Inferior parietal cortex (tissue), 1 donor: ENCODE measurements at regions not wholly inside any gene's neighbourhood (a gene's known extent, or its start where the extent isn't known, plus 50 kb on each side); places are given as distances from the start of the nearest gene placed in this dataset.
"Not testable (repeated sequence)": the region's sequence is repeated elsewhere in the genome, so short reads cannot be mapped to it uniquely, and the experiment has no call there.

Experiments
- DNase-seq: peaks from one replicate; pipeline ENCODE4 v3.0.0-alpha.2; 2016; ENCODE audit errors: extremely low spot score

GRCh38 chr2:18987016-18987415 is 371.4 kb downstream of the OSR1 start:
- no peak for DNase-seq

- DNase-seq, result no peak
Observed at GRCh38 chr2:18986046-18986445, 372.4 kb downstream of the OSR1 start.

- no peak for DNase-seq
Observed at GRCh38 chr2:18980786-18981430, 377.5 kb downstream of the OSR1 start.

- DNase-seq, result no peak
Observed at GRCh38 chr2:18980104-18980785, 378.2 kb downstream of the OSR1 start.

GRCh38 chr2:18977409-18977808 is 381.0 kb downstream of the OSR1 start:
- DNase-seq, result no peak

GRCh38 chr2:18976168-18976961 is 382.1 kb downstream of the OSR1 start:
- DNase-seq, result no peak

GRCh38 chr2:18975506-18976167 is 382.8 kb downstream of the OSR1 start:
- no peak for DNase-seq

GRCh38 chr2:18971628-18972027 is 382.3 kb upstream of the NT5C1B start:
- no peak for DNase-seq

GRCh38 chr2:18971069-18971378 is 381.7 kb upstream of the NT5C1B start:
- no peak for DNase-seq

GRCh38 chr2:18966131-18966530 is 376.8 kb upstream of the NT5C1B start:
- no peak for DNase-seq

GRCh38 chr2:18963739-18964256 is 374.4 kb upstream of the NT5C1B start:
- not testable (repeated sequence) for DNase-seq

- no peak for DNase-seq
Observed at GRCh38 chr2:18961991-18962421, 372.6 kb upstream of the NT5C1B start.

- no peak for DNase-seq
Observed at GRCh38 chr2:18959952-18960717, 370.8 kb upstream of the NT5C1B start.

GRCh38 chr2:18959200-18959599 is 369.8 kb upstream of the NT5C1B start:
- no peak for DNase-seq

- no peak for DNase-seq
Observed at GRCh38 chr2:18957909-18958308, 368.5 kb upstream of the NT5C1B start.

- no peak for DNase-seq
Observed at GRCh38 chr2:18950361-18950851, 361.0 kb upstream of the NT5C1B start.

- DNase-seq, result no peak
Observed at GRCh38 chr2:18949871-18950270, 360.5 kb upstream of the NT5C1B start.

GRCh38 chr2:18940184-18940583 is 350.8 kb upstream of the NT5C1B start:
- no peak for DNase-seq

- DNase-seq, result not testable (repeated sequence)
Observed at GRCh38 chr2:18939740-18940139, 350.4 kb upstream of the NT5C1B start.

- no peak for DNase-seq
Observed at GRCh38 chr2:18934886-18935285, 345.5 kb upstream of the NT5C1B start.

GRCh38 chr2:18932853-18933252 is 343.5 kb upstream of the NT5C1B start:
- DNase-seq, result no peak
